HL-60 (cell line): ENCODE measurements at regions not wholly inside any gene's neighbourhood (a gene's known extent, or its start where the extent isn't known, plus 50 kb on each side); places are given as distances from the start of the nearest gene placed in this dataset.

ENCODE experiments used
- TF ChIP-seq, protein P1 (sequence below): IDR thresholded peaks from 2 replicates; pipeline ENCODE4 v1.6.1; 2012; ENCODE audit warnings: low read depth; ENCODE audit not compliant: insufficient replicate concordance
- TF ChIP-seq, protein P2 (sequence below): IDR thresholded peaks from one replicate; pipeline ENCODE4 v1.5.1; 2011; ENCODE audit warnings: low read length, control low read depth, inconsistent platforms; ENCODE audit not compliant: insufficient read depth

DNA sequence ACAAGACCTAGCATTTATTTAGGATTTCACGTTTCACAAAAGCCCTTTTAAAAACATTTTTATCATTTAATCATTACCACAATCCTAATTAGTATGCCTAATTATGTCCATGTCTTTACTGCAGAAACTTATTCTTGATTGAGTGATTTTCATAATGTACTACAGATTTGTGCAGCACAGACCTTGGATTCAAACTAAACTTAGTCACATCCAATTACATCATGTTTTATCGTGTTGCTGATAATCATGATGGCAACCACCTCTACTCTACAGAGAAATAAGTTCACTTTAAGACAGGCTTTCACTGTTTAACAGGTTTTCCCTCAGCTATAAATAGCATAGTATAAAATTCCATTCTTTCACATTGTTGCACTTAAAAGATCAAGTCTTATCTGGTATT, 240.9 kb upstream of the RFC3 start:
- TF ChIP-seq, protein P1, sequence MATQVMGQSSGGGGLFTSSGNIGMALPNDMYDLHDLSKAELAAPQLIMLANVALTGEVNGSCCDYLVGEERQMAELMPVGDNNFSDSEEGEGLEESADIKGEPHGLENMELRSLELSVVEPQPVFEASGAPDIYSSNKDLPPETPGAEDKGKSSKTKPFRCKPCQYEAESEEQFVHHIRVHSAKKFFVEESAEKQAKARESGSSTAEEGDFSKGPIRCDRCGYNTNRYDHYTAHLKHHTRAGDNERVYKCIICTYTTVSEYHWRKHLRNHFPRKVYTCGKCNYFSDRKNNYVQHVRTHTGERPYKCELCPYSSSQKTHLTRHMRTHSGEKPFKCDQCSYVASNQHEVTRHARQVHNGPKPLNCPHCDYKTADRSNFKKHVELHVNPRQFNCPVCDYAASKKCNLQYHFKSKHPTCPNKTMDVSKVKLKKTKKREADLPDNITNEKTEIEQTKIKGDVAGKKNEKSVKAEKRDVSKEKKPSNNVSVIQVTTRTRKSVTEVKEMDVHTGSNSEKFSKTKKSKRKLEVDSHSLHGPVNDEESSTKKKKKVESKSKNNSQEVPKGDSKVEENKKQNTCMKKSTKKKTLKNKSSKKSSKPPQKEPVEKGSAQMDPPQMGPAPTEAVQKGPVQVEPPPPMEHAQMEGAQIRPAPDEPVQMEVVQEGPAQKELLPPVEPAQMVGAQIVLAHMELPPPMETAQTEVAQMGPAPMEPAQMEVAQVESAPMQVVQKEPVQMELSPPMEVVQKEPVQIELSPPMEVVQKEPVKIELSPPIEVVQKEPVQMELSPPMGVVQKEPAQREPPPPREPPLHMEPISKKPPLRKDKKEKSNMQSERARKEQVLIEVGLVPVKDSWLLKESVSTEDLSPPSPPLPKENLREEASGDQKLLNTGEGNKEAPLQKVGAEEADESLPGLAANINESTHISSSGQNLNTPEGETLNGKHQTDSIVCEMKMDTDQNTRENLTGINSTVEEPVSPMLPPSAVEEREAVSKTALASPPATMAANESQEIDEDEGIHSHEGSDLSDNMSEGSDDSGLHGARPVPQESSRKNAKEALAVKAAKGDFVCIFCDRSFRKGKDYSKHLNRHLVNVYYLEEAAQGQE = no peak
- TF ChIP-seq, protein P2, sequence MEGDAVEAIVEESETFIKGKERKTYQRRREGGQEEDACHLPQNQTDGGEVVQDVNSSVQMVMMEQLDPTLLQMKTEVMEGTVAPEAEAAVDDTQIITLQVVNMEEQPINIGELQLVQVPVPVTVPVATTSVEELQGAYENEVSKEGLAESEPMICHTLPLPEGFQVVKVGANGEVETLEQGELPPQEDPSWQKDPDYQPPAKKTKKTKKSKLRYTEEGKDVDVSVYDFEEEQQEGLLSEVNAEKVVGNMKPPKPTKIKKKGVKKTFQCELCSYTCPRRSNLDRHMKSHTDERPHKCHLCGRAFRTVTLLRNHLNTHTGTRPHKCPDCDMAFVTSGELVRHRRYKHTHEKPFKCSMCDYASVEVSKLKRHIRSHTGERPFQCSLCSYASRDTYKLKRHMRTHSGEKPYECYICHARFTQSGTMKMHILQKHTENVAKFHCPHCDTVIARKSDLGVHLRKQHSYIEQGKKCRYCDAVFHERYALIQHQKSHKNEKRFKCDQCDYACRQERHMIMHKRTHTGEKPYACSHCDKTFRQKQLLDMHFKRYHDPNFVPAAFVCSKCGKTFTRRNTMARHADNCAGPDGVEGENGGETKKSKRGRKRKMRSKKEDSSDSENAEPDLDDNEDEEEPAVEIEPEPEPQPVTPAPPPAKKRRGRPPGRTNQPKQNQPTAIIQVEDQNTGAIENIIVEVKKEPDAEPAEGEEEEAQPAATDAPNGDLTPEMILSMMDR = no peak
